ENCODE measurements at regions not wholly inside any gene's neighbourhood (a gene's known extent, or its start where the extent isn't known, plus 50 kb on each side); places are given as distances from the start of the nearest gene placed in this dataset.

GRCh38 chr1:19581381-19581780 is 62.7 kb upstream of the NBL1 start:
- no peak for TF ChIP-seq ZNF616 (CRISPR knock-in tag; IDR thresholded peaks at IDR 0.05; ENCODE audit: low read depth)
- no peak for TF ChIP-seq SKIL (CRISPR knock-in tag; IDR thresholded peaks at IDR 0.05; ENCODE audit: borderline replicate concordance)
- no peak for TF ChIP-seq MNT (IDR thresholded peaks at IDR 0.05)
- no peak for TF ChIP-seq ZKSCAN1 (IDR thresholded peaks at IDR 0.05; ENCODE audit: low read length)
- no peak for TF ChIP-seq POLR2A (IDR thresholded peaks at IDR 0.05; ENCODE audit: insufficient read depth in 1 of 2, low read depth in 2 of 2, low read length in 2 of 2)
- TF ChIP-seq RFX5 (IDR thresholded peaks at IDR 0.05; ENCODE audit: low read depth, low read length), result no peak
- TF ChIP-seq TCF7L2 (IDR thresholded peaks at IDR 0.05; ENCODE audit: low read depth, low read length), result no peak
- no peak for TF ChIP-seq TEAD2 (CRISPR knock-in tag; IDR thresholded peaks at IDR 0.05)
- TF ChIP-seq KAT7 (CRISPR knock-in tag; IDR thresholded peaks at IDR 0.05; ENCODE audit: borderline replicate concordance), result no peak
- no peak for TF ChIP-seq PAWR (CRISPR knock-in tag; IDR thresholded peaks at IDR 0.05; ENCODE audit: borderline replicate concordance)
- TF ChIP-seq FOXM1 (CRISPR knock-in tag; IDR thresholded peaks at IDR 0.05), result no peak
- no peak for TF ChIP-seq RFXAP (CRISPR knock-in tag; IDR thresholded peaks at IDR 0.05; ENCODE audit: borderline replicate concordance)
